IMR-90 (cell line): ENCODE measurements at regions not wholly inside any gene's neighbourhood (a gene's known extent, or its start where the extent isn't known, plus 50 kb on each side); places are given as distances from the start of the nearest gene placed in this dataset.
A peak's percentile ranks its signal among the peaks of the same experiment; 100 is the strongest.

Source experiments
- ATAC-seq: fragments of 200-7000 bp; cut with Tn5 transposase; 2 replicates; pipeline ENCODE4 v1.9.1; 2020; ENCODE audit warnings: low read depth, mild to moderate bottlenecking, moderate library complexity
- BruUV-seq: library from RNA; stranded (reverse); fragments of 400-500 nt; replicated peaks from 2 replicates; lab custom pipeline; 2021; lab: Mats Ljungman, UMichigan
- CTCF ChIA-PET: fragments of 300-600 bp; formaldehyde crosslinking; extraction: SDS; loops from one replicate; lab custom pipeline; 2021; ENCODE audit warnings: antibody characterized with exemption; lab: Yijun Ruan, JAX
- POLR2A ChIA-PET: fragments of 300-600 bp; sonication (Branson Sonifier 250); formaldehyde crosslinking; loops from one replicate; lab custom pipeline; 2022; ENCODE audit warnings: antibody characterized with exemption; ENCODE audit not compliant: unreplicated experiment; lab: Charles Lee
- DNase-seq: peaks from one replicate; pipeline ENCODE4 v3.0.0; 2013
- H2AFZ ChIP-seq: replicated peaks from 2 replicates; pipeline ENCODE3; 2013; ENCODE audit warnings: low read length, mild to moderate bottlenecking; ENCODE audit not compliant: poor library complexity
- H2AK5ac ChIP-seq: 2 replicates; pipeline ENCODE4 v1.6.1; 2013; ENCODE audit warnings: low read depth, low read length, inconsistent platforms
- H2AK9ac ChIP-seq: replicated peaks from 2 replicates; pipeline ENCODE3; 2013; ENCODE audit warnings: mild to moderate bottlenecking, low read depth, low read length, moderate library complexity; ENCODE audit not compliant: poor library complexity
- H2BK120ac ChIP-seq: 2 replicates; pipeline ENCODE4 v1.6.1; 2013; ENCODE audit warnings: low read depth, low read length, inconsistent platforms
- H2BK15ac ChIP-seq: 3 replicates; pipeline ENCODE4 v1.6.1; 2013; ENCODE audit warnings: low read depth, low read length, inconsistent platforms
- H2BK20ac ChIP-seq: 2 replicates; pipeline ENCODE4 v1.6.1; 2013; ENCODE audit warnings: low read depth, mild to moderate bottlenecking, inconsistent platforms, low read length, moderate library complexity
- H2BK5ac ChIP-seq: 2 replicates; pipeline ENCODE4 v1.6.1; 2013; ENCODE audit warnings: mild to moderate bottlenecking, low read depth, low read length, inconsistent platforms; ENCODE audit not compliant: poor library complexity, severe bottlenecking
- H3K14ac ChIP-seq: replicated peaks from 2 replicates; pipeline ENCODE4 v1.6.1; 2013; ENCODE audit warnings: low read depth, low read length, inconsistent platforms
- H3K18ac ChIP-seq: 2 replicates; pipeline ENCODE4 v1.6.1; 2013; ENCODE audit warnings: low read depth, low read length, control low read depth
- H3K23ac ChIP-seq: 2 replicates; pipeline ENCODE4 v1.6.1; 2013; ENCODE audit warnings: low read depth, low read length, inconsistent platforms
- H3K27ac ChIP-seq: 2 replicates; pipeline ENCODE4 v1.5.1; 2013; ENCODE audit warnings: mild to moderate bottlenecking, control low read depth, low read length; ENCODE audit not compliant: insufficient read depth
- H3K27me3 ChIP-seq: 2 replicates; pipeline ENCODE4 v1.6.1; 2013; ENCODE audit warnings: low read length; ENCODE audit not compliant: control insufficient read depth, insufficient read depth
- H3K36me3 ChIP-seq: 2 replicates; pipeline ENCODE4 v1.6.1; 2013; ENCODE audit warnings: low read length, mixed read lengths; ENCODE audit not compliant: control insufficient read depth, insufficient read depth
- H3K4ac ChIP-seq: 2 replicates; pipeline ENCODE4 v1.6.1; 2013; ENCODE audit warnings: low read depth, low read length, inconsistent platforms
- H3K4me1 ChIP-seq: 2 replicates; pipeline ENCODE4 v1.6.1; 2013; ENCODE audit warnings: low read length, mixed read lengths; ENCODE audit not compliant: control insufficient read depth, insufficient read depth
- H3K4me2 ChIP-seq: 2 replicates; pipeline ENCODE4 v1.6.1; 2013; ENCODE audit warnings: low read depth, mild to moderate bottlenecking, control low read depth, low read length, moderate library complexity
- H3K4me3 ChIP-seq: 2 replicates; pipeline ENCODE4 v1.5.1; 2013; ENCODE audit warnings: low read depth, mild to moderate bottlenecking, control low read depth, low read length, moderate library complexity; ENCODE audit not compliant: insufficient read depth
- H3K56ac ChIP-seq: 2 replicates; pipeline ENCODE4 v1.6.1; 2013; ENCODE audit warnings: low read length, inconsistent platforms; ENCODE audit not compliant: insufficient read depth; ENCODE audit errors: extremely low read depth
- H3K79me1 ChIP-seq, 2 experiments: 2 replicates each; pipeline ENCODE4 v1.6.1; 2013; ENCODE audit warnings: low read length in 2 of 2, inconsistent platforms in 1 of 2, low read depth in 1 of 2
- H3K9ac ChIP-seq: 2 replicates; pipeline ENCODE4 v1.6.1; 2013; ENCODE audit warnings: low read depth, low read length, control low read depth
- H3K9me1 ChIP-seq: 2 replicates; pipeline ENCODE4 v1.6.1; 2013; ENCODE audit warnings: low read length, inconsistent platforms; ENCODE audit not compliant: insufficient read depth
- H3K9me3 ChIP-seq: 2 replicates; pipeline ENCODE4 v1.6.1; 2013; ENCODE audit warnings: low read length; ENCODE audit not compliant: control insufficient read depth, insufficient read depth
- H4K20me1 ChIP-seq: 2 replicates; pipeline ENCODE4 v1.6.1; 2013; ENCODE audit warnings: low read length, inconsistent platforms; ENCODE audit not compliant: insufficient read depth
- H4K5ac ChIP-seq: 2 replicates; pipeline ENCODE4 v1.6.1; 2013; ENCODE audit warnings: mild to moderate bottlenecking, low read depth, low read length, control low read depth
- H4K8ac ChIP-seq, 2 experiments: 2 replicates each; pipeline ENCODE4 v1.6.1; 2013; ENCODE audit warnings: low read depth in 2 of 2, low read length in 2 of 2, control low read depth in 1 of 2, inconsistent platforms in 1 of 2
- H4K91ac ChIP-seq: 2 replicates; pipeline ENCODE4 v1.6.1; 2013; ENCODE audit warnings: low read depth, low read length, inconsistent platforms; ENCODE audit not compliant: insufficient read depth
- ELK1 ChIP-seq: fragments of 150-350 bp; IDR thresholded peaks from 2 replicates; pipeline ENCODE4 v1.6.1; 2016; ENCODE audit warnings: low read depth, mild to moderate bottlenecking, low read length, moderate library complexity, borderline replicate concordance
- SMC3 ChIP-seq: fragments of 150-350 bp; IDR thresholded peaks from 2 replicates; pipeline ENCODE4 v1.6.1; 2016; ENCODE audit warnings: low read depth, mild to moderate bottlenecking, antibody characterized with exemption, low read length, moderate library complexity
- USF2 ChIP-seq: fragments of 150-350 bp; IDR thresholded peaks from 2 replicates; pipeline ENCODE4 v1.6.1; 2017; ENCODE audit warnings: mild to moderate bottlenecking, antibody characterized with exemption, low read length, low read depth
- WGBS, 2 experiments: methylation state at CpG; one replicate each; pipeline versions ENCODE4 v1.1.5 to v1.1.7; 2013; ENCODE audit warnings: missing lambda C conversion rate in 2 of 2; ENCODE audit not compliant: insufficient read length in 1 of 2; ENCODE audit errors: extremely low coverage in 2 of 2; 5-methylcytosine and 5-hydroxymethylcytosine counted together
- dilution Hi-C: fragments of 300-500 bp; cut with HindIII; formaldehyde crosslinking; loops from one replicate; pipeline ENCODE4 v1.14.3; 2018; ENCODE audit warnings: low sequenced_read_pairs; ENCODE audit not compliant: unreplicated experiment
- in situ Hi-C: fragments of 300-500 bp; cut with MboI; formaldehyde crosslinking; loops from 3 replicates; pipeline ENCODE4 v1.14.3; 2019; ENCODE audit warnings: low sequenced_read_pairs, inconsistent platforms, mixed read lengths
- intact Hi-C: fragments of 100-400 bp; cut with micrococcal nuclease; formaldehyde crosslinking; loops from 2 replicates; pipeline ENCODE4 v1.10.0; 2022

- Histone ChIP-seq H4K5ac (no peak overlapping the region), H3K79me1 (no peaks in the 10 kb centered on the region), H3K27ac (no peak overlapping the region), H3K14ac (no peak overlapping the region), H2AK9ac (no peak overlapping the region), H2BK5ac (no peak overlapping the region), H3K9ac (no peak overlapping the region), H2AK5ac (no peak overlapping the region), H3K4me2 (no peak overlapping the region), H2BK120ac (no peak overlapping the region), H3K23ac (no peak overlapping the region), H3K4ac (no peak overlapping the region), H3K9me1 (no peaks in the 10 kb centered on the region), H2BK20ac (no peak overlapping the region), H3K4me3 (no peak overlapping the region), H3K9me3 (no peaks in the 10 kb centered on the region), H4K20me1 (no peaks in the 10 kb centered on the region), H4K91ac (no peak overlapping the region), H2AFZ (no peak overlapping the region), H3K27me3 (no peaks in the 10 kb centered on the region), H3K56ac (no peak overlapping the region), H2BK15ac (no peak overlapping the region), H3K36me3 (no peaks in the 10 kb centered on the region), H3K4me1 (no peaks in the 10 kb centered on the region), H4K8ac (no peak overlapping the region), H3K18ac (no peak overlapping the region)
- ChIA-PET POLR2A (no interaction called here), CTCF (no interaction called here)
- DNase-seq (peak; percentile 11), ATAC-seq (no peak; the same call in 1 of the 2 replicates)
- dilution Hi-C loops: no loop called here
- in situ Hi-C loops: no loop called here
- BruUV-seq: no TSS peak
- no CpG with 5 or more reads among the region's 2 CpGs for WGBS, 2 experiments
- intact Hi-C loops: no loop called here
- TF ChIP-seq USF2 (no peak), SMC3 (no peak), ELK1 (no peak)
Measured at GRCh38 chr15:37536967-37537605, 397.4 kb upstream of the TMCO5A start.
